ENCODE measurements at regions not wholly inside any gene's neighbourhood (a gene's known extent, or its start where the extent isn't known, plus 50 kb on each side); places are given as distances from the start of the nearest gene placed in this dataset.
"Not testable (repeated sequence)": the region's sequence is repeated elsewhere in the genome, so short reads cannot be mapped to it uniquely, and the experiment has no call there.

DNA sequence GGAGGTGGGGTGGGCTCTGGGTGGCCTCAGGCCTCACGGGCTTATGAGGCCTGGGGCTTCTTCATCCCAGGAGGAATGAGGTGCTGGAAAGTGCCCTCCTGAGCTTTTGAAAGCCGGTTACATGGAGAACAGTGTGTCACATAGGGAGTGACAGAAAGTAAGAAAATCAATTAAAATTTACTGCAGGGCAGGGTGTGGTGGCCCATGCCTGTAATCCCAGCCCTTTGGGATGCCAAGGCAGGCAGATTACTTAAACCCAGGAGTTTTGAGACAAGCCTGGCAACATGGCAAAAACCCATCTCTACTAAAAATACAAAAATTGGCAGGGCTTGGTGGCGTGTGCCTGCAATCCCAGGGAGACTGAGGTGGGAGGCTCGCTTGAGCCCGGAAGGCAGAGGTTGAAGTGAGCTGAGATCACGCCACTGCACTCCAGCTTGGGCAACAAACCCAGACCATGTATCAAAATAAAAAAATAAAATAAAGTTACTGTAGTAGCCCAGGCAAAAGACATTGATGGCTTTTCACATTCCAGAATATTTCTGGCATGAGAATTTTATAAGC lies 125.8 kb upstream of the DAPK1 start:
- no peak for DNase-seq (ENCODE audit: low read depth)

DNA sequence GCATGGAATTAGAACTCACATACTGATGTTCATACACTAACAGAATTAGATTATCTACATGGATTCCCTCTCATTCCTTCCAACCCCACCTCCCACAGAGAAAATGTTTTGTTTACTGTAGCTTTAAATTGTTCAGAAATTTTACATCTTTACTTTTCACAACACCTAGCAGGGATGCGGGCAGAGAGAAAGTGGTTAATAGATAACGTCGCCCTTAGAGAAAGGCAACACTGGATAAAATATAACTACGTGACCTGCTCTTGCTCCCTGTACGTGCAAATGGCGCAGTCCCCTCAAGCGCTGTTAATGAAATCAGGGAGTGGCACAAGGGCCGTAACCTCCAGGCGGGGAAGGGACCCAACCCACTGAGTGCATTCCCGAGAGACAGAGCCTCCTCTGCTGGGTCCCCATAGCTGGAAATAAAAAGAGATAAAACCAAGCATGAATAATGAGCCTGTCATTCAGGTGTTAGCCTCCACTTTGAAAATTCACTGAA lies 125.3 kb upstream of the DAPK1 start:
- no peak for DNase-seq (ENCODE audit: low read depth)

DNA sequence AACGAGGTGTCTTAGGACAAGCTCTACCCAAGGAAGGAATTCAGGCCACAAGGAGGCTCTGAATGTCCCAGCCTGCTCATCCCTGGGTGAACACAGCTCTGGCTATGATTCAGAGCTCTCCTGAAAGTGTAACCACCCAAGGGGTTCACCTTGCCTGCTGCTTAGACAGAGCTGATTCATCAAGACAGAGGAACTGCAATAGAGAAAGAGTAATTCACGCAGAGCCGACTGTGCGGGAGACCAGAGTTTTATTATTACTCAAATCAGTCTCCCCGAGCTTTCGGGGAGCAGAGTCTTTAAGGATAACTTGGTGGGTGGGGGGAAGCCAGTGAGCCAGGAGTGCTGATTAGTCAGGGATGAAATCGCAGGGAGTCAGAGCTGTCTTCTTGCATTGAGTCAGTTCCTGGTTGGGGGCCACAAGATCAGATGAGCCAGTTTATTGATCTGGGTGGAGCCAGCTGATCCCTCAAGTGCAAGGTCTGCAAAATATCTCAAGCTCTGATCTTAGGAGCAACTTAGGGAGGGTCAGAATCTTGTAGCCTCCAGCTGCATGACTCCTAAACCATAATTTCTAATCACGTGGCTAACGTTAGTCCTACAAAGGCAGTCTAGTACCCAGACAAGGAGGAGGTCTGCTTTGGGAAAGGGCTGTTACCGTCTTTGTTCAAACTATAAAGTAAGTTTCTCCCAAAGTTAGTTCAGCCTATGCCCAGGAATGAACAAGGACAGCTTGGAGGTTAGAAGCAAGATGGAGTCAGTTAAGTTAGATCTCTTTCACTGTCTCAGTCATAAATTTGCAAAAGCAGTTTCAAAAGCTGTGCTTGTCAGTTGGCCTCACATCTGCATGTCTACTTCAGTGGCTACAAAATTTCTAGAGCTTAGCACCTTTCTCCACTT lies 123.4 kb upstream of the DAPK1 start:
- DNase-seq (ENCODE audit: low read depth): peak; percentile 14

DNA sequence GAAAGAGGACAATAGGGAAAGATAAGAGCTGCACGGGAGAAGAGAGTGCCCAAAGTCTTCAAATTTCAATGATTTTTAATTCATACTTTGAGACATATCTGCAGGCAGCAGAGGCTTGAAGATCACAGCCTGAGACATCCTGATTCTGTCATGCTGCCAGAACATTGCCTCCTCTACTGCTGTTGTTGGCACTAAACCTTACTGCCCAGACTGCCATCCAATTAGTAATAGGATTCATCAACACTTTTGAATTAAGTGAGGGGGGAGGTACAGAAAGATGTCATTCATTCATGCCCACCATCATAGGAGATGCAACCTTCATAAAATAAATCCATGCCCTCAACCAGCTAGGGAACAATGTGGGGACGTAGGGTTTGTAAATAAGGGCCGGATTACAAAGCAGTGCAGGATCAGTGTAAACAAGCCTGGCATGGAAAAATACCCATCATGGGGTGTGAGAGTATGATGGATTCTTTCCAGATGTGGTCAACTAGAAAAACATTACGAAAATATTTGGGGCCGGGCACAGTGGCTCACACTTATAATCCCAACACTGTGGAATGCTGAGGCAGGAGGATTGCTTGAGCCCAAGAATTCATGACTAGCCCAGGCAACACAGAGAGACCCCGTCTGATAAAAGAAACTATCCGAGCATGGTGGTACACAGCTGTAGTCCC lies 122.1 kb upstream of the DAPK1 start:
- no peak for DNase-seq (ENCODE audit: low read depth)

DNA sequence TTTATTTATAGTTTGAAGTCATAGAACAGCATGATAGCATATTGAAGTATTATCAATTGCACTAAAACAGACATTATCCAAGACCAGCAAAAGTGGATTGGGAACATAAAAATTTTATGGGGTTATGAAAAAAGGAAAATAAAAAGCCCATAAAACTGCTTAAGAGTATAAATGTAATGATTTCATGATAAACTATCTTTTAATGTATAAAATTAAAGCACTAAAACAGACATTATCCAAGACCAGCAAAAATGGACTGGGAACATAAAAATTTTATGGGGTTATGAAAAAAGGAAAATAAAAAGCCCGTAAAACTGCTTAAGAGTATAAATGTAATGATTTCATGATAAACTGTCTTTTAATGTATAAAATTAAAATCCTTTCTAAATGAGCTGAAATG lies 119.0 kb upstream of the DAPK1 start:
- no peak for DNase-seq (ENCODE audit: low read depth)

DNA sequence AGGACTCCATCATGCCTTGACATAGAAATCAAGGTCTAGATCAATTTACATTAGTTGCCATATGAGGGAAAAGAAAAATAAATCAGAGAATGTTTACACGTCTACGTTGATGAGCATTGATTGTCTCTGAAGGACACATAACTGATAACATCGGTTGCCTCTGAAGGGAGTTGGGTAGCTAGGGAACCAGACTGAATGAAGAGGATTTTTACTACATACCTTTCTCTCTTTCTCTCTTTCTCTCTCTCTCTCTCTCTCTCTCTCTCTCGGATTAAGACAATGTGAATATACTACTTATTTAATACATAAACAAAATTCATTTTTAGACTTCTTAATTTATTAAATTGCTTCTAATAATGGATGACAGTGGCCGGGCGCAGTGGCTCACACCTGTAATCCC lies 118.4 kb upstream of the DAPK1 start:
- no peak for DNase-seq (ENCODE audit: low read depth)

DNA sequence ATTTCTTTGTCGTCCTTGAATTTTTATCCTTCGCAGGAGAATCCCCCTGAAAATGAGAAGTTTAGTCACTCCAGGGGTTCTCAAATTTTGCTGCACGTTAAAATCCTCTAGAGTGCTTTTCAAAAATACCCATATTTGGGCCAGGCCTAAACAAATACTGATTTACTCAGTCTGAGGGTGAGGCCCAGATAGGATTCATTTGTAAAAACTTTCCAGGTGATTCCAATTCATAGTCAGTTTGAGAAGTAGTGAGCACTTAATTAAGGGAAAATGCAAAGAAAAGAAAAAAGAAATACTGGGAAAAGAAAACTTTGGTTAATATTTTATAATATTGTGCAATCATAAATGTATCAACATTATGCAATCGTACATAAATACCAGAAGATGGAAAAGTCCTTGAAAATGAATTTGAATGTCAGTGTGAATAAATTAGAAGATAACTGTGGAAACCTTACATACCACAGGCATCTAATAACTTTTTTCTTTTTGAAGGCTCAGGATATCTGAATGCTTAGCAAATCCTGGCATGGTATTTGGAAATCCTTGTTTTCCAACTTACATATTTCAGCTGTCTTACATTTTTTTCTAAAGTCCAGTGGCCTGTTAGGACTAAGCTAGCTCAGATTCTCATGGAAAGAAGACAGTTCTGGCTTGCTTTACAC lies 116.5 kb upstream of the DAPK1 start:
- no peak for DNase-seq (ENCODE audit: low read depth)

DNA sequence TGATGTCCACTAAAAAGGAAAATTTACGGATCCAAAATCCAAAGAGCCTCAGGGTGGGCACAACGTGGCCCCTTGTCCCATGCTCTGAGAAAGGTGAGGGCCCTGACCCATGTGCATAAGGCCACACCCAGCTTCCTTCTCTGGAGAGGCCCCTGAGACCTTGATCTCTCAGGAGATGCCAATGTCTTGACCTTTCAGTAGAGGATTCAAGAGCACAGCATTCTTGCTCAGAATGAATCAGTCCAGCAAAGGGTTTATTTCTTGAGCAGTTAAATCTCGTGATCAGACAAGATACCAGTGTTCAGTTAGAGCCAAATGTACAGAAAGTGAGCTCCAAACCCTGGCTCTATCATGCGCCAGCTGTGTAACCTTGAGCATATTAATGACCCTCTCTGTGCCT lies 115.9 kb upstream of the DAPK1 start:
- no peak for DNase-seq (ENCODE audit: low read depth)

DNA sequence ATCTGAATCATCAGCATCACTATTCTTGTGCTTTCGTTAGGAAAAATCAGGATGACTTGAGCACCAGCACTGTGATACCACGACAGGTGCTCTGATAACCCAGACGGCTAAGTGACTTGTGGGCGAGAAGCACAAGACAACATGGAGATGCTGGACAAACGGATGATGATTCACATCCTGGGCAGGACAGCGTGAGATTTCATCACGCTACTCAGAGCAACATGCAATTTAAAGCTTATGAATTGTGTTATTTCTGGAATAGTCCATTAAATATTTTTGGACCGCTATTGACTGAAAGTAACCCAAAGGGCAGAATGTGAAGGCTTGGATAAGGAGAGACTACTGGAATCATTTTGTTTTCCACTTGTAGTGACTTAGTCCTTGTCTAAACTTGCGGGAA lies 114.8 kb upstream of the DAPK1 start:
- DNase-seq (ENCODE audit: low read depth): peak; percentile 42

DNA sequence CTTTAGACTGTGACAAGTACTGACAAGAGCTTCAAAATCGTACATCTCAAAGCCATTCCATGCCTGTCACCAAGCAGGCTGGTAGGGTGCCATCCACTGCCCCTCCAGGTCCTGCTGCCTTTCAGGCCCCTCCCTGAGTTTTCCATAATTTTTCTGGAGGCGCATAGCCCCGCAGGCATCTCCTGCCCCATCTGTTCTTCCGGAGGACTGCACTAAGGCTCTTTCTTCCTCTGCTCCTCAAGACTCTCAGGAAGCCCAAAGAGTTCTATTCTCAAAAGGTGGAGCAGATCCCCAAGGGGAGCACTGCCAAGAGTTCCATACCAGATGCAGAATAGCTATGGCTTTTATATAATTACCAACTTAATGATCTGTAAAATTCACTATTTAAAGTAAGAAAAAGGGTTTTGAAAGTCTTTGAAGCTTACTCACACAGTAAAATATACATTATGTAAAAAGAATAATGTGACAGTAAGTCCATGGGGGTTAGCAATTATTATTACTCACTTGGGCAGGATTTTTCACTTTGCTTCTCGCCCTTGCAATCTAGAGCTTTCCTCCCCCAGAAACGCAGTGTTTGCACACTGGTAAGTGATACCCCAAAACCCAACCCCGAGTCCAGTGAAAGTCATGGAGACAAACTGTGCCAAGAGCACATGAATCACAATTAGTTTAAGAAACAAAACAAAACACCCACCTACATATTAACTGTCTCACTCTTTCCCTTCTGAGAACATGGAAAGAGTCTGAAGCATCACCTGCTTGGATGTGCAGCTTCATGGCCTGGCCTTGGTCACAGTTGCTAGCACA lies 114.1 kb upstream of the DAPK1 start:
- no peak for DNase-seq (ENCODE audit: low read depth)

DNA sequence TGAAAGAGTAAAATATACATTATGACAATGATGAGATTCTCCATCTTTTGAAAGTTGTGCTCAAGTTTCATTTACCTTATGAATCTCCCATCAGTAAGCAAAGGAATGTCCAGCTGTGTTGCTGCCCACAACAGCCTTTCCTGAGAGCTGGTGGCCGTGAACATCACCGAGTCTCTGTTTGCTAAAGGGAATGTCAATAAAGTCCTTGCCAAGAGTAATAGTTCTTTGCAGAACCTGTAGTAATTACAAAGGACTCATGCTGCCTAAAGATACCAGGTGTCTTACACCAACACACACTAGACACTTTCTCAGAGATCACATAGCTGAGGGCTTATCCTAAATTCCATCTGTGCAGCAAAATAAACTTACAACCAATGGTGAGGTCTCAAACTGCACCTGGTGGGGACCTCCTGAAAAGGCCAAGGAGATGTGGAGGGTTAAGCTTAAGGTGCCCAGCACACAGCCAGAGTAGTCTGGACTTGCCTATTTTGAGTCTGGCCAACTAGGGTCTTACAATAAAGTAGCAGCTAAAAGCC lies 111.1 kb upstream of the DAPK1 start:
- DNase-seq (ENCODE audit: low read depth): no peak

DNA sequence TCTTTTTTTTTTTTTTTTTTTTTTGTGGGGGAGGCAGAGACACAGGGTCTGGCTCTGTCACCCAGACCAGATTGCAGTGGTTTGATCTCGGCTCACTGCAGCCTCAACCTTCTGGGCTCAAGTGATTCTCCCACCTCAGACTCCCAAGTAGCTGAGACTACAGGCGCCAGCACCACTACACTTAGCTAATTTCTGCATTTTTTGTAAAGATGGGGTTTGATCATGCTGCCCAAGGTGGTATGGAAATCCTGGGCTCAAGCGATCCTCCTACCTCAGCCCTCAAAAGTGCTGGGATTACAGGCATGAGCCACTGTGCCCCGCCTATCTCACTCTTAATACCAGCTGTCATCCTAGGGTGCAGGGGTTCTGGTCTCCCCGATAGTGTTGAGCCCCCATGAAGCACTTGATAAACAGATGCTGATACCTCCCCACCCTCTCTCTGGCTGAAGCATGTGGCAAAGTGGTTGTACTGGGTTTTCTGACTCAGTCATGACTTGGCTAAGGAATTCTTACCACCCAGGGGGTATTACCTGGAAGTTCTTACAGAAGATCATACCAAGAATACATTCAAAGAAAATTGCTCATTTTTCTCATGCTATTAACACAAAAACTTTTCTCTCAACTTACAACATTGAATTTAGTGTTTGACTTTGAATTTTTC lies 110.2 kb upstream of the DAPK1 start:
- DNase-seq (ENCODE audit: low read depth): peak; percentile 12

DNA sequence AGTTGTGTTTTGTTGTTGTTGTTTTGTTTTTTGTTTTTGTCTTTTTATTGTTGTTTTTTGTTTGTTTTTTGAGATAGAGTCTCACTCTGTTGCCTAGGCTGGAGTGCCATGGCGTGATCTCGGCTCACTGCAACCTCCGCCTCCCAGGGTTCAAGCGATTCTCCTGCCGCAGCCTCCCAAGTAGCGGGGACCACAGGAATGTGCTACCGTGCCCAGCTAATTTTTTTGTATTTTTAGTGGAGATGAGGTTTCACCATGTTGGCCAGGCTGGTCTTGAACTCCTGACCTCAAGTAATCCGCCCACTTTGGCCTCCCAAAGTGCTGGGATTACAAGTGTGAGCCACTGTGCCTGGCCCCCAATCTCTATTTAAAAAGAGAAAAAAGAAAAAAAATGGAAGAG lies 109.0 kb upstream of the DAPK1 start:
- DNase-seq (ENCODE audit: low read depth): not testable (repeated sequence)

DNA sequence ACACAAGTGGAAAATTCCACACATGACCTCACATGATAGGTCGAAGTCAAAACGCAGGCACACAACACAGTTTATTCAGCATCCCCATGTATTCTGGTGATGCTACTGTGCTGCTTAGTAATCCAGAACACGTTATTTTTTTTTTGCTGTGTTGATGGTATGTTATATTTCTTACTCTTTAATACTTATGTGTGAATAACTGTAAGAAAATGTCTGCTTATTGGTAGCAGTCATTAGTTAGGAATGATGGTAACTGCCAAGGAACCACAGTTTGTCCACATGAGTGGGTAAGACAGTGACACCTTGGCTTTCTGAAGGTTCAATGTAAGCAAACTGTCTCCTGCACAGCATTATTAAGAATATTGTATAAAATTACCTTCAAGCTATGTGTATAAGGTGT lies 107.7 kb upstream of the DAPK1 start:
- no peak for DNase-seq (ENCODE audit: low read depth)

DNA sequence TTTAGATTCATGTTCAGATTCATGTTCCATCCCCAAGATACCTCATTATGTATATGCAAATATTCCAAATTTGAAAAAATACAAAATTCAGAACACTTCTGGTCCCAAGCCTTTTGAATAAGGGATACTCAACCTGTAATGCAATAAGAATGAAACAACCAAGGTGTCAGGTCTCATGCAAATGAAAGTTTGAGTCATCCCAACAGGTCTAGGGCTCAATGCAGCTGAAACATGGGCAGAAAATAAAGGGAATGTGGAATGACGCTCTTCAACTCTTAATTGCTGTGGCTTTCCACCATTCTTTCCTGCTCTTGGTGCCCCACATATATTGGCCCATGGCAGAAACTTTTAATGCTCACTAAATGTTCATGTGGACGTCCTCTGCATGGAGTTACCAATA lies 107.3 kb upstream of the DAPK1 start:
- no peak for DNase-seq (ENCODE audit: low read depth)

DNA sequence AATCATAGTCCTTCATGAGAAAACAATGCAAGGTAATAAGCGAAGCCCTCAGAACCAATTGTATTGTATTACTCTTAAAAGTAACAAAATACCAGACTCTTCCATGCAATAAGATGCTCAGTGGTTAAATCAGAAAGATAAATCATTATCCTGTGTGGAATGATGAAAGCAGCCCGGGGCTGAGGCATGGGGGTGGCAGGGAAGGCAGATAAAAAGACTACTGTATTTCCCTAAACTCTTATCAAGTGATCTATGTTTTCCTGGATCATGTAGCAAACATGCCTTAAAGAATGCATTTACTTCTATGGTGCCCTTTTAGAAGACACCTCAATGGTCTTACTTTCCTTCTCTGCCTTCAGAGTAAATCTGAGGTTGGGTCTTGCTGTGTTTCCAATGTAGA lies 105.6 kb upstream of the DAPK1 start:
- DNase-seq (ENCODE audit: low read depth): no peak

DNA sequence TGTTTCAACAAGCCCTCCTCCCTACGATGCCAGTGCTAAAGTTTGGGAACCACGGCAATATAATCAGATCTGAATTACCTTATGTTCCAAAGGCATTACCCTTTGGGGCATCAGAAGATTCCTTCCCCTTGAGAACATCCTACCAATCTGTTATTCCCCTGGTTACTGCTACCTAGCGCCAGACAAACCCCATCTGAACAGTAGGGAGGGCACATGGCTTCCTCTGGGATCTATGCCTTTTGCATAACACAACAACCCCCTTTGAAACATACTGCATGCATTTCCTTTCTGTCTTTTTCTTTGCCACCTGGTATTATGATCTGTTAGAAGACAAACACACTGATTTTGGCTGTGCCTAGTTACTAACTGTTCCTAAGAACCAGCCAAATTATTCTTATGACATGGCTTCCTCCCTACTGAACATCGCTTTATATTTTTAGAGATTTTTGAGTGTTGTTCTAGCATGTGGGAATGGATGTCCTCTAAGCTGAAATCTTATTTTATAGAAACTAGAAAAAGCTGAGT lies 103.9 kb upstream of the DAPK1 start:
- DNase-seq (ENCODE audit: low read depth): no peak

DNA sequence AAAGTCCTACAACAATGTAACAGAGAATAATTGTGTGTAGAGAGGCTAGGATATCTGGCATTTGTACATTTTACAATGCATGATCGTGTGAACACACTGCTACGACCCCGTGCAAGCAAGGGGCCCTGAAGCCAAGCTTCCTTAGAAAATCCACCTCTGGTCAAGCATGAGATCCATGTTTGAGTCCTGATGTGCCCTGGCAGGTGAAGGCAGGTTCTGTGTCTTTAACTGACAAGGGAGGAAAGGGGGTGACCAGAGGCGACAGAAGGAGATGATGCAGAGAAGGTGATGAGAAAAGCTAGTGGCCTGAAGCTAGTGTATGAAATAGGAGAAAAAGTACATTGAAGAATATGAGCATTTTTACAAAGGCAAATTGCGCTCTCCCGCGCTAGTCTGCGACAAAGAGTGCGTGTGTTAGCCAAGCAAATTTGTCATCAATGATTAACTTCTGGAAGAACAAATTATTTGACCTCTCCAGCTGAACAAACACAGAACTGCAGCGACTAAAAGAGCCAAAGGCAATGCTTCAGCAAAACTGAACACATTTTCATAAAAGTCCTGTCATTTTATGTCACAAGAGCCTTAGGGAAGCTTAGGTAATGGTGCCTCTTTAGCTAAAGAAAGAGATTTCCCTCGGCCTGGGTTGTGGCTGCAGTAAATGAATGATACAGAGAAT lies 101.7 kb upstream of the DAPK1 start:
- no peak for DNase-seq (ENCODE audit: low read depth)

DNA sequence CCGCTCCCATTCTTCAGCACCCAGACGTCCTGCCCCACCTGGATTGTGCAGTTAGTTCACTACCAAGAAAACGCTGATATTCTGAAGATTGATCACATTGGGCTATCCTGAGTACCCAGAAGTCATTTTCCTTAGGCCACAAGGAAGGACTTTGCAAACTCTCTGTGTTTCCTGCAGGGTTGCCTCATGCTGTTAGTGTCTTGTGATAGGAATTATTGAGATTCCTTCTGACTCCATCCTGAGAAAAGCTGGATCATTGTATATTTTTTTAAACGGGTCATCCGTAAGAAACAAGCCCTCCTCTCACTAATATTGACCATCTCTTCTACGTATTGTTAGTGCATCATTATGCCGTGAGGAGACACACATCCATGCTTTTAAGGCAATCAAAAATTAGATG lies 96.0 kb upstream of the DAPK1 start:
- no peak for DNase-seq (ENCODE audit: low read depth)
